ENCODE measurements at regions not wholly inside any gene's neighbourhood (a gene's known extent, or its start where the extent isn't known, plus 50 kb on each side); places are given as distances from the start of the nearest gene placed in this dataset.

GRCh38 chr17:33520426-33521330, 227.6 kb upstream of the ASIC2 start:
- H3K36me3 Mint-ChIP-seq (ENCODE audit: low read depth), result no peaks in the 10 kb centered on the region
- no peaks in the 10 kb centered on the region for H3K4me1 Mint-ChIP-seq
- no peaks in the 10 kb centered on the region for H3K27me3 Mint-ChIP-seq
- H3K9me3 Mint-ChIP-seq, result no peaks in the 10 kb centered on the region
- DNase-seq, result peak; percentile 78
- intact Hi-C loops (cut with micrococcal nuclease), result no loop called here
- no peak overlapping the region for H3K27ac Mint-ChIP-seq
- no peak overlapping the region for H3K4me3 Mint-ChIP-seq

GRCh38 chr17:33521784-33522183, 228.7 kb upstream of the ASIC2 start:
- Mint-ChIP-seq H3K36me3 (ENCODE audit: low read depth) (no peaks in the 10 kb centered on the region), H3K9me3 (no peaks in the 10 kb centered on the region), H3K4me3 (no peak overlapping the region), H3K27me3 (no peaks in the 10 kb centered on the region), H3K27ac (no peak overlapping the region), H3K4me1 (no peaks in the 10 kb centered on the region)
- DNase-seq, result no peak
- intact Hi-C loops (cut with micrococcal nuclease), result no loop called here

- no peaks in the 10 kb centered on the region for H3K27me3 Mint-ChIP-seq
- no peak for DNase-seq
- no peak overlapping the region for H3K27ac Mint-ChIP-seq
- intact Hi-C loops (cut with micrococcal nuclease), result no loop called here
- H3K9me3 Mint-ChIP-seq, result no peaks in the 10 kb centered on the region
- H3K4me3 Mint-ChIP-seq, result no peak overlapping the region
- H3K4me1 Mint-ChIP-seq, result no peaks in the 10 kb centered on the region
- no peaks in the 10 kb centered on the region for H3K36me3 Mint-ChIP-seq (ENCODE audit: low read depth)
Observed at GRCh38 chr17:33522623-33523022, 229.5 kb upstream of the ASIC2 start.

GRCh38 chr17:33523577-33523981, 230.5 kb upstream of the ASIC2 start:
- H3K4me1 Mint-ChIP-seq, result no peaks in the 10 kb centered on the region
- no peaks in the 10 kb centered on the region for H3K36me3 Mint-ChIP-seq (ENCODE audit: low read depth)
- intact Hi-C loops (cut with micrococcal nuclease), result no loop called here
- no peaks in the 10 kb centered on the region for H3K9me3 Mint-ChIP-seq
- H3K27ac Mint-ChIP-seq, result no peak overlapping the region
- no peaks in the 10 kb centered on the region for H3K27me3 Mint-ChIP-seq
- no peak for DNase-seq
- H3K4me3 Mint-ChIP-seq, result no peak overlapping the region

- intact Hi-C loops (cut with micrococcal nuclease), result no loop called here
- Mint-ChIP-seq H3K4me1 (no peaks in the 10 kb centered on the region), H3K27ac (no peak overlapping the region), H3K36me3 (ENCODE audit: low read depth) (no peaks in the 10 kb centered on the region), H3K9me3 (no peaks in the 10 kb centered on the region), H3K27me3 (no peaks in the 10 kb centered on the region), H3K4me3 (no peak overlapping the region)
- DNase-seq, result no peak
Observed at GRCh38 chr17:33525186-33525585, 232.1 kb upstream of the ASIC2 start.

GRCh38 chr17:33526717-33527116, 233.6 kb upstream of the ASIC2 start:
- H3K4me3 Mint-ChIP-seq, result no peak overlapping the region
- no peak for DNase-seq
- H3K27me3 Mint-ChIP-seq, result no peaks in the 10 kb centered on the region
- H3K9me3 Mint-ChIP-seq, result no peaks in the 10 kb centered on the region
- intact Hi-C loops (cut with micrococcal nuclease), result no loop called here
- H3K4me1 Mint-ChIP-seq, result no peaks in the 10 kb centered on the region
- H3K36me3 Mint-ChIP-seq (ENCODE audit: low read depth), result no peaks in the 10 kb centered on the region
- H3K27ac Mint-ChIP-seq, result no peak overlapping the region

GRCh38 chr17:33527290-33527689, 234.2 kb upstream of the ASIC2 start:
- Mint-ChIP-seq H3K4me1 (no peaks in the 10 kb centered on the region), H3K36me3 (ENCODE audit: low read depth) (no peaks in the 10 kb centered on the region), H3K4me3 (no peak overlapping the region), H3K27ac (no peak overlapping the region), H3K9me3 (no peaks in the 10 kb centered on the region), H3K27me3 (no peaks in the 10 kb centered on the region)
- intact Hi-C loops (cut with micrococcal nuclease), result no loop called here
- no peak for DNase-seq

- no peaks in the 10 kb centered on the region for H3K36me3 Mint-ChIP-seq (ENCODE audit: low read depth)
- H3K9me3 Mint-ChIP-seq, result no peaks in the 10 kb centered on the region
- H3K27ac Mint-ChIP-seq, result no peak overlapping the region
- no peak for DNase-seq
- intact Hi-C loops (cut with micrococcal nuclease), result no loop called here
- H3K4me3 Mint-ChIP-seq, result no peak overlapping the region
- H3K4me1 Mint-ChIP-seq, result no peaks in the 10 kb centered on the region
- H3K27me3 Mint-ChIP-seq, result no peaks in the 10 kb centered on the region
Observed at GRCh38 chr17:33528846-33529245, 235.8 kb upstream of the ASIC2 start.

- H3K9me3 Mint-ChIP-seq, result no peaks in the 10 kb centered on the region
- no peak overlapping the region for H3K4me3 Mint-ChIP-seq
- no peaks in the 10 kb centered on the region for H3K27me3 Mint-ChIP-seq
- intact Hi-C loops (cut with micrococcal nuclease), result no loop called here
- H3K36me3 Mint-ChIP-seq (ENCODE audit: low read depth), result no peaks in the 10 kb centered on the region
- no peaks in the 10 kb centered on the region for H3K4me1 Mint-ChIP-seq
- DNase-seq, result no peak
- H3K27ac Mint-ChIP-seq, result no peak overlapping the region
Observed at GRCh38 chr17:33529816-33530215, 236.7 kb upstream of the ASIC2 start.

- Mint-ChIP-seq H3K36me3 (ENCODE audit: low read depth) (no peaks in the 10 kb centered on the region), H3K4me1 (no peaks in the 10 kb centered on the region), H3K27me3 (no peaks in the 10 kb centered on the region), H3K4me3 (no peak overlapping the region), H3K9me3 (no peaks in the 10 kb centered on the region), H3K27ac (no peak overlapping the region)
- no peak for DNase-seq
- intact Hi-C loops (cut with micrococcal nuclease), result no loop called here
Observed at GRCh38 chr17:33531311-33531710, 238.2 kb upstream of the ASIC2 start.

GRCh38 chr17:33534087-33534486, 241.0 kb upstream of the ASIC2 start:
- intact Hi-C loops (cut with micrococcal nuclease), result no loop called here
- no peaks in the 10 kb centered on the region for H3K9me3 Mint-ChIP-seq
- H3K27me3 Mint-ChIP-seq, result no peaks in the 10 kb centered on the region
- H3K4me1 Mint-ChIP-seq, result no peaks in the 10 kb centered on the region
- no peak for DNase-seq
- H3K27ac Mint-ChIP-seq, result no peak overlapping the region
- H3K36me3 Mint-ChIP-seq (ENCODE audit: low read depth), result no peaks in the 10 kb centered on the region
- no peak overlapping the region for H3K4me3 Mint-ChIP-seq

GRCh38 chr17:33545124-33545523, 252.0 kb upstream of the ASIC2 start:
- Mint-ChIP-seq H3K27ac (no peak overlapping the region), H3K4me3 (no peak overlapping the region), H3K9me3 (no peaks in the 10 kb centered on the region), H3K36me3 (ENCODE audit: low read depth) (no peaks in the 10 kb centered on the region), H3K27me3 (no peaks in the 10 kb centered on the region), H3K4me1 (no peaks in the 10 kb centered on the region)
- intact Hi-C loops (cut with micrococcal nuclease), result no loop called here
- no peak for DNase-seq

GRCh38 chr17:33550261-33550660, 257.2 kb upstream of the ASIC2 start:
- H3K9me3 Mint-ChIP-seq, result no peaks in the 10 kb centered on the region
- H3K4me1 Mint-ChIP-seq, result no peaks in the 10 kb centered on the region
- DNase-seq, result no peak
- intact Hi-C loops (cut with micrococcal nuclease), result no loop called here
- H3K27ac Mint-ChIP-seq, result no peak overlapping the region
- no peak overlapping the region for H3K4me3 Mint-ChIP-seq
- H3K36me3 Mint-ChIP-seq (ENCODE audit: low read depth), result no peaks in the 10 kb centered on the region
- no peaks in the 10 kb centered on the region for H3K27me3 Mint-ChIP-seq

- H3K9me3 Mint-ChIP-seq, result no peaks in the 10 kb centered on the region
- H3K27me3 Mint-ChIP-seq, result no peaks in the 10 kb centered on the region
- H3K36me3 Mint-ChIP-seq (ENCODE audit: low read depth), result no peaks in the 10 kb centered on the region
- no peak overlapping the region for H3K4me3 Mint-ChIP-seq
- H3K27ac Mint-ChIP-seq, result no peak overlapping the region
- H3K4me1 Mint-ChIP-seq, result no peaks in the 10 kb centered on the region
- no peak for DNase-seq
- intact Hi-C loops (cut with micrococcal nuclease), result no loop called here
Observed at GRCh38 chr17:33551075-33551474, 258.0 kb upstream of the ASIC2 start.

GRCh38 chr17:33551911-33552310, 258.8 kb upstream of the ASIC2 start:
- H3K36me3 Mint-ChIP-seq (ENCODE audit: low read depth), result no peaks in the 10 kb centered on the region
- no peak overlapping the region for H3K27ac Mint-ChIP-seq
- no peaks in the 10 kb centered on the region for H3K9me3 Mint-ChIP-seq
- DNase-seq, result no peak
- intact Hi-C loops (cut with micrococcal nuclease), result no loop called here
- H3K4me3 Mint-ChIP-seq, result no peak overlapping the region
- H3K4me1 Mint-ChIP-seq, result no peaks in the 10 kb centered on the region
- no peaks in the 10 kb centered on the region for H3K27me3 Mint-ChIP-seq

Measured in activated CD4-positive, alpha-beta T cell treated with anti-CD3 and anti-CD28 coated beads, Interleukin-2, amount 10 ng/mL, durations not matched to agents 24 days and 14 days (primary cell).